ENCODE measurements at regions not wholly inside any gene's neighbourhood (a gene's known extent, or its start where the extent isn't known, plus 50 kb on each side); places are given as distances from the start of the nearest gene placed in this dataset.

- intact Hi-C loops (cut with micrococcal nuclease): loop anchor here (10.0 kb wide), 1 partner anchor 323 kb away; no protein-coding TSS in a partner anchor
- CTCF ChIA-PET: no interaction called here
- no peaks in the 10 kb centered on the region for H3K36me3 ChIP-seq (ENCODE audit: control insufficient read depth in 1 of 2, insufficient read depth in 2 of 2, low read length in 2 of 2)
- H3K9ac ChIP-seq (ENCODE audit: low read length): no peak overlapping the region
- RAD21 ChIA-PET (ENCODE audit: low non-redundant PET in 1 of 2, low total read pairs in 2 of 2, uncharacterized antibody in 2 of 2, unreplicated experiment in 2 of 2): no interaction called here
- H3K27ac ChIP-seq (ENCODE audit: low read depth, low read length): no peak overlapping the region
- POLR2A ChIA-PET: no interaction called here
- H3K9me2 ChIP-seq (ENCODE audit: insufficient read depth): no peaks in the 10 kb centered on the region
- no peaks in the 10 kb centered on the region for H3K9me3 ChIP-seq (ENCODE audit: control insufficient read depth in 1 of 2, insufficient read depth in 1 of 2, low read depth in 1 of 2, low read length in 2 of 2)
- H3K27me3 ChIP-seq (ENCODE audit: insufficient read depth, low read length): no peaks in the 10 kb centered on the region
- H3K79me2 ChIP-seq (ENCODE audit: insufficient read depth, low read length): no peaks in the 10 kb centered on the region
- H3K4me3 ChIP-seq (replicated peaks in 1 of 2; ENCODE audit: low read depth in 1 of 2, low read length in 2 of 2): no peak overlapping the region
- TF ChIP-seq, protein P1, sequence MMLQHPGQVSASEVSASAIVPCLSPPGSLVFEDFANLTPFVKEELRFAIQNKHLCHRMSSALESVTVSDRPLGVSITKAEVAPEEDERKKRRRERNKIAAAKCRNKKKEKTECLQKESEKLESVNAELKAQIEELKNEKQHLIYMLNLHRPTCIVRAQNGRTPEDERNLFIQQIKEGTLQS (IDR thresholded peaks at IDR 0.05): no peak
- TF ChIP-seq ELF1 (IDR thresholded peaks at IDR 0.05; ENCODE audit: borderline replicate concordance, low read depth) (no peak), SP1 (IDR thresholded peaks at IDR 0.05; ENCODE audit: low read depth) (no peak), ZBTB33 (IDR thresholded peaks at IDR 0.05; ENCODE audit: extremely low read depth, insufficient replicate concordance, low read length) (no peak), SIN3A (IDR thresholded peaks at IDR 0.05; ENCODE audit: low read depth) (no peak), POLR2AphosphoS5 (IDR thresholded peaks at IDR 0.05; ENCODE audit: low read depth, low read length) (no peak), CBX3 (IDR thresholded peaks at IDR 0.05; ENCODE audit: low read depth) (no peak), ZNF274 (IDR thresholded peaks at IDR 0.05; ENCODE audit: low read depth, low read length) (no peak), RAD21 (IDR thresholded peaks at IDR 0.05; ENCODE audit: low read depth) (no peak), FOSL1 (IDR thresholded peaks at IDR 0.05; ENCODE audit: low read depth) (no peak), EZH2 (IDR thresholded peaks at IDR 0.05) (no peak), JUND (IDR thresholded peaks at IDR 0.05) (no peak), YY1 (IDR thresholded peaks at IDR 0.05; ENCODE audit: extremely low read depth, insufficient replicate concordance, low read depth, low read length) (no peak), EZH2phosphoT487 (IDR thresholded peaks at IDR 0.05; ENCODE audit: borderline replicate concordance) (no peak), TCF7L2 (IDR thresholded peaks at IDR 0.05; ENCODE audit: borderline replicate concordance, extremely low read depth, insufficient read depth, insufficient read length) (no peak)
- TF ChIP-seq, protein P2, sequence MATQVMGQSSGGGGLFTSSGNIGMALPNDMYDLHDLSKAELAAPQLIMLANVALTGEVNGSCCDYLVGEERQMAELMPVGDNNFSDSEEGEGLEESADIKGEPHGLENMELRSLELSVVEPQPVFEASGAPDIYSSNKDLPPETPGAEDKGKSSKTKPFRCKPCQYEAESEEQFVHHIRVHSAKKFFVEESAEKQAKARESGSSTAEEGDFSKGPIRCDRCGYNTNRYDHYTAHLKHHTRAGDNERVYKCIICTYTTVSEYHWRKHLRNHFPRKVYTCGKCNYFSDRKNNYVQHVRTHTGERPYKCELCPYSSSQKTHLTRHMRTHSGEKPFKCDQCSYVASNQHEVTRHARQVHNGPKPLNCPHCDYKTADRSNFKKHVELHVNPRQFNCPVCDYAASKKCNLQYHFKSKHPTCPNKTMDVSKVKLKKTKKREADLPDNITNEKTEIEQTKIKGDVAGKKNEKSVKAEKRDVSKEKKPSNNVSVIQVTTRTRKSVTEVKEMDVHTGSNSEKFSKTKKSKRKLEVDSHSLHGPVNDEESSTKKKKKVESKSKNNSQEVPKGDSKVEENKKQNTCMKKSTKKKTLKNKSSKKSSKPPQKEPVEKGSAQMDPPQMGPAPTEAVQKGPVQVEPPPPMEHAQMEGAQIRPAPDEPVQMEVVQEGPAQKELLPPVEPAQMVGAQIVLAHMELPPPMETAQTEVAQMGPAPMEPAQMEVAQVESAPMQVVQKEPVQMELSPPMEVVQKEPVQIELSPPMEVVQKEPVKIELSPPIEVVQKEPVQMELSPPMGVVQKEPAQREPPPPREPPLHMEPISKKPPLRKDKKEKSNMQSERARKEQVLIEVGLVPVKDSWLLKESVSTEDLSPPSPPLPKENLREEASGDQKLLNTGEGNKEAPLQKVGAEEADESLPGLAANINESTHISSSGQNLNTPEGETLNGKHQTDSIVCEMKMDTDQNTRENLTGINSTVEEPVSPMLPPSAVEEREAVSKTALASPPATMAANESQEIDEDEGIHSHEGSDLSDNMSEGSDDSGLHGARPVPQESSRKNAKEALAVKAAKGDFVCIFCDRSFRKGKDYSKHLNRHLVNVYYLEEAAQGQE (IDR thresholded peaks at IDR 0.05; ENCODE audit: low read depth): no peak
- no TSS peak for BruUV-seq (replicated peaks)
- H3K4me2 ChIP-seq (ENCODE audit: low read length): no peak overlapping the region
- no peaks in the 10 kb centered on the region for H3K4me1 ChIP-seq (ENCODE audit: control insufficient read depth in 1 of 2, insufficient read depth in 2 of 2, low read length in 2 of 2)
- ATAC-seq: no peak
- no peaks in the 10 kb centered on the region for H4K20me1 ChIP-seq (ENCODE audit: insufficient read depth)
- no peak for DNase-seq (ENCODE audit: low read depth, low spot score)
- no peak overlapping the region for H2AFZ ChIP-seq (ENCODE audit: low read depth, low read length, poor library complexity, severe bottlenecking)
Observed at GRCh38 chr4:100841911-100842310, 324.1 kb upstream of the EMCN start.
